HEK293T (cell line): ENCODE measurements at regions not wholly inside any gene's neighbourhood (a gene's known extent, or its start where the extent isn't known, plus 50 kb on each side); places are given as distances from the start of the nearest gene placed in this dataset.
"Not testable (repeated sequence)": the region's sequence is repeated elsewhere in the genome, so short reads cannot be mapped to it uniquely, and the experiment has no call there.

Source experiments
- CTCF ChIA-PET: fragments of 350-600 bp; formaldehyde crosslinking; extraction: SDS; loops from one replicate; lab custom pipeline; 2021; ENCODE audit warnings: antibody characterized with exemption, inconsistent platforms; lab: Yijun Ruan, JAX
- POLR2A ChIA-PET: fragments of 350-600 bp; formaldehyde crosslinking; extraction: SDS; loops from one replicate; lab custom pipeline; 2020; ENCODE audit warnings: antibody characterized with exemption, inconsistent platforms; lab: Yijun Ruan, JAX
- DNase-seq: peaks from one replicate; pipeline ENCODE4 v3.0.0; 2012; ENCODE audit warnings: mixed read lengths; ENCODE audit errors: extremely low spot score
- ARNT ChIP-seq: fragments of 450-650 bp; IDR thresholded peaks from 2 replicates; pipeline ENCODE4 v1.6.1; 2017; ENCODE audit warnings: mild to moderate bottlenecking
- BHLHE40 ChIP-seq: fragments of 450-650 bp; IDR thresholded peaks from 2 replicates; pipeline ENCODE4 v1.6.1; 2016; ENCODE audit warnings: mild to moderate bottlenecking, moderate library complexity, borderline replicate concordance
- CTBP1 ChIP-seq: fragments of 450-650 bp; IDR thresholded peaks from 2 replicates; pipeline ENCODE4 v1.6.1; 2016; ENCODE audit warnings: borderline replicate concordance
- ELF4 ChIP-seq: fragments of 450-650 bp; IDR thresholded peaks from 2 replicates; pipeline ENCODE4 v1.6.1; 2017; ENCODE audit warnings: antibody characterized with exemption
- FOXA1 ChIP-seq: fragments of 450-650 bp; IDR thresholded peaks from 2 replicates; pipeline ENCODE4 v1.6.1; 2016; ENCODE audit warnings: mild to moderate bottlenecking
- FOXK2 ChIP-seq: fragments of 450-650 bp; IDR thresholded peaks from 2 replicates; pipeline ENCODE4 v1.6.1; 2016; ENCODE audit warnings: mild to moderate bottlenecking
- FOXM1 ChIP-seq: fragments of 450-650 bp; IDR thresholded peaks from 2 replicates; pipeline ENCODE4 v1.6.1; 2017; ENCODE audit warnings: mild to moderate bottlenecking, borderline replicate concordance
- HDGF ChIP-seq: fragments of 450-650 bp; IDR thresholded peaks from 2 replicates; pipeline ENCODE4 v1.6.1; 2017; ENCODE audit warnings: antibody characterized with exemption, borderline replicate concordance
- L3MBTL2 ChIP-seq: fragments of 450-650 bp; conservative IDR thresholded peaks from 2 replicates; pipeline ENCODE4 v1.6.1; 2016; ENCODE audit warnings: mild to moderate bottlenecking
- LEF1 ChIP-seq: fragments of 450-650 bp; IDR thresholded peaks from 2 replicates; pipeline ENCODE4 v1.6.1; 2017; ENCODE audit warnings: mild to moderate bottlenecking, borderline replicate concordance
- NFRKB ChIP-seq: fragments of 450-650 bp; IDR thresholded peaks from 2 replicates; pipeline ENCODE4 v1.6.1; 2016; ENCODE audit warnings: mild to moderate bottlenecking, moderate library complexity
- PKNOX1 ChIP-seq: fragments of 450-650 bp; IDR thresholded peaks from 2 replicates; pipeline ENCODE4 v1.6.1; 2016
- SP1 ChIP-seq: fragments of 450-650 bp; IDR thresholded peaks from 2 replicates; pipeline ENCODE4 v1.6.1; 2017
- SUZ12 ChIP-seq: fragments of 450-650 bp; IDR thresholded peaks from 2 replicates; pipeline ENCODE4 v1.6.1; 2016; ENCODE audit warnings: mild to moderate bottlenecking
- TARDBP ChIP-seq: fragments of 450-650 bp; IDR thresholded peaks from 2 replicates; pipeline ENCODE4 v1.6.1; 2016
- ZNF384 ChIP-seq: fragments of 450-650 bp; IDR thresholded peaks from 2 replicates; pipeline ENCODE4 v1.6.1; 2016

GRCh38 chr3:80334534-80334933 lies 566.7 kb upstream of the ROBO1 start:
- TF ChIP-seq SUZ12: no peak
- TF ChIP-seq NFRKB: no peak
- TF ChIP-seq PKNOX1: no peak
- no peak for TF ChIP-seq FOXK2
- TF ChIP-seq FOXA1: no peak
- no peak for TF ChIP-seq HDGF
- TF ChIP-seq SP1: no peak
- no peak for TF ChIP-seq TARDBP
- no peak for TF ChIP-seq CTBP1
- no peak for TF ChIP-seq BHLHE40
- POLR2A ChIA-PET: no interaction called here
- CTCF ChIA-PET: no interaction called here
- no peak for DNase-seq

- DNase-seq: no peak
- TF ChIP-seq LEF1 (no peak), PKNOX1 (peak; percentile 88), SUZ12 (no peak), SP1 (no peak), CTBP1 (no peak)
- CTCF ChIA-PET: no interaction called here
- POLR2A ChIA-PET: no interaction called here
Observed at GRCh38 chr3:80331494-80332170, 563.8 kb upstream of the ROBO1 start.

GRCh38 chr3:80314541-80314940 lies 546.7 kb upstream of the ROBO1 start:
- DNase-seq, CTCF ChIA-PET, POLR2A ChIA-PET: not testable (repeated sequence)

- DNase-seq: no peak
- ChIA-PET POLR2A (no interaction called here), CTCF (no interaction called here)
- TF ChIP-seq ARNT: no peak
- no peak for TF ChIP-seq L3MBTL2
- no peak for TF ChIP-seq LEF1
- no peak for TF ChIP-seq TARDBP
- no peak for TF ChIP-seq PKNOX1
- no peak for TF ChIP-seq FOXA1
- no peak for TF ChIP-seq ELF4
- TF ChIP-seq ZNF384: no peak
- TF ChIP-seq NFRKB: no peak
- no peak for TF ChIP-seq FOXK2
- no peak for TF ChIP-seq HDGF
- no peak for TF ChIP-seq CTBP1
Observed at GRCh38 chr3:80308637-80309036, 540.8 kb upstream of the ROBO1 start.

- CTCF ChIA-PET: no interaction called here
- POLR2A ChIA-PET: no interaction called here
- no peak for DNase-seq
- no peak for TF ChIP-seq ELF4
- no peak for TF ChIP-seq LEF1
- TF ChIP-seq NFRKB: no peak
Observed at GRCh38 chr3:80307844-80308243, 540.0 kb upstream of the ROBO1 start.

GRCh38 chr3:80297720-80298119 lies 529.9 kb upstream of the ROBO1 start:
- POLR2A ChIA-PET: no interaction called here

More at GRCh38 chr3:80297720-80298119, 529.9 kb upstream of the ROBO1 start:
- no peak for DNase-seq
- TF ChIP-seq ZNF384 (no peak), SUZ12 (no peak), L3MBTL2 (no peak), NFRKB (no peak), HDGF (no peak), SP1 (no peak), CTBP1 (no peak), BHLHE40 (no peak), FOXA1 (no peak), ELF4 (no peak), PKNOX1 (no peak), FOXM1 (no peak), FOXK2 (no peak), ARNT (no peak), LEF1 (no peak), TARDBP (no peak)
- CTCF ChIA-PET: no interaction called here
